ENCODE measurements at regions not wholly inside any gene's neighbourhood (a gene's known extent, or its start where the extent isn't known, plus 50 kb on each side); places are given as distances from the start of the nearest gene placed in this dataset.
"Not testable (repeated sequence)": the region's sequence is repeated elsewhere in the genome, so short reads cannot be mapped to it uniquely, and the experiment has no call there.

- no peak for DNase-seq (ENCODE audit: low read depth in 2 of 2)
These were observed 179.8 kb downstream of the ERMARD start for GRCh38 chr6:169931261-169931660.

GRCh38 chr6:169930799-169931198 is 179.4 kb downstream of the ERMARD start:
- DNase-seq (ENCODE audit: low read depth in 2 of 2): no peak

GRCh38 chr6:169927711-169928110 is 176.3 kb downstream of the ERMARD start:
- DNase-seq (ENCODE audit: low read depth in 2 of 2): no peak

GRCh38 chr6:169926617-169927417 is 175.4 kb downstream of the ERMARD start:
- DNase-seq (ENCODE audit: low read depth in 2 of 2): no peak

- no peak for DNase-seq (ENCODE audit: low read depth in 2 of 2)
These were observed 172.3 kb downstream of the ERMARD start for GRCh38 chr6:169923468-169924464.

GRCh38 chr6:169921853-169922824 is 170.7 kb downstream of the ERMARD start:
- DNase-seq (ENCODE audit: low read depth in 2 of 2): no peak

- no peak for DNase-seq (ENCODE audit: low read depth in 2 of 2)
These were observed 169.8 kb downstream of the ERMARD start for GRCh38 chr6:169921217-169921616.

GRCh38 chr6:169920359-169921020 is 169.1 kb downstream of the ERMARD start:
- DNase-seq (ENCODE audit: low read depth in 2 of 2): no peak

- no peak for DNase-seq (ENCODE audit: low read depth in 2 of 2)
These were observed 167.6 kb downstream of the ERMARD start for GRCh38 chr6:169918954-169919549.

- DNase-seq (ENCODE audit: low read depth in 2 of 2): no peak
These were observed 167.0 kb downstream of the ERMARD start for GRCh38 chr6:169918239-169918953.

- no peak for DNase-seq (ENCODE audit: low read depth in 2 of 2)
These were observed 165.7 kb downstream of the ERMARD start for GRCh38 chr6:169917153-169917552.

- no peak for DNase-seq (ENCODE audit: low read depth in 2 of 2)
These were observed 164.5 kb downstream of the ERMARD start for GRCh38 chr6:169915769-169916550.

- DNase-seq (ENCODE audit: low read depth in 2 of 2): not testable (repeated sequence)
These were observed 162.3 kb downstream of the ERMARD start for GRCh38 chr6:169913745-169914144.

- DNase-seq (ENCODE audit: low read depth in 2 of 2): no peak
These were observed 161.7 kb downstream of the ERMARD start for GRCh38 chr6:169913096-169913638.

- no peak for DNase-seq (ENCODE audit: low read depth in 2 of 2)
These were observed 161.1 kb downstream of the ERMARD start for GRCh38 chr6:169912266-169913095.

- DNase-seq (ENCODE audit: low read depth in 2 of 2): no peak
These were observed 160.1 kb downstream of the ERMARD start for GRCh38 chr6:169911264-169912263.

Measured in stimulated activated CD4-positive, alpha-beta T cell treated with anti-CD3 and anti-CD28 coated beads, Interleukin-1b, Interleukin-23, amount 100 ng/mL, for 1 hour (primary cell).